HepG2 (cell line): ENCODE measurements at regions not wholly inside any gene's neighbourhood (a gene's known extent, or its start where the extent isn't known, plus 50 kb on each side); places are given as distances from the start of the nearest gene placed in this dataset.

ENCODE experiments used
- ATAC-seq: fragments of 200-7000 bp; cut with Tn5 transposase; 3 replicates; pipeline ENCODE4 v1.9.1; 2020; ENCODE audit warnings: mild to moderate bottlenecking, moderate library complexity
- BruUV-seq: library from RNA; stranded (reverse); fragments of 400-500 nt; replicated peaks from 2 replicates; lab custom pipeline; 2021; lab: Mats Ljungman, UMichigan
- CTCF ChIA-PET: fragments of 300-600 bp; formaldehyde crosslinking; extraction: SDS; loops from one replicate; lab custom pipeline; 2021; ENCODE audit warnings: low total read pairs, inconsistent platforms, low intra/inter-chr PET ratio; lab: Yijun Ruan, JAX
- POLR2A ChIA-PET: fragments of 350-600 bp; sonication (Branson Sonifier 250); formaldehyde crosslinking; loops from one replicate; lab custom pipeline; 2020; ENCODE audit warnings: antibody characterized with exemption, inconsistent platforms; lab: Yijun Ruan, JAX
- DNase-seq: peaks from one replicate; pipeline ENCODE4 v3.0.0-alpha.2; 2015; ENCODE audit warnings: low spot score
- FAIRE-seq: peaks from 3 replicates; lab custom pipeline; 2011; peaks lifted over from hg19 to GRCh38; lab: Jason Lieb, UNC
- H2AFZ ChIP-seq: one replicate; pipeline ENCODE4 v1.6.1; 2011; ENCODE audit warnings: low read length, inconsistent platforms
- H3K27ac ChIP-seq: fragments of 300-600 bp; 3 replicates; pipeline ENCODE4 v1.8.0; 2011; ENCODE audit warnings: mixed run types, mild to moderate bottlenecking, mixed read lengths, low read length, inconsistent platforms; ENCODE audit not compliant: insufficient read depth; ENCODE audit errors: extremely low read length
- H3K27me3 ChIP-seq, 2 experiments: fragments of 200-600 bp in 1 of 2; 2 replicates in 1 of 2; 3 replicates in 1 of 2; pipeline versions ENCODE4 v1.6.0 to v1.8.0; 2011; ENCODE audit warnings: low read length in 2 of 2, mild to moderate bottlenecking in 2 of 2, moderate library complexity in 2 of 2, inconsistent platforms in 1 of 2; ENCODE audit not compliant: insufficient read depth in 2 of 2, control insufficient read depth in 1 of 2
- H3K36me3 ChIP-seq, 2 experiments: fragments of 200-600 bp in 1 of 2; replicated peaks in 1 of 2; 2 replicates in 1 of 2; 3 replicates in 1 of 2; pipeline versions ENCODE4 v1.5.1 to v1.8.0; 2011; ENCODE audit warnings: low read length in 2 of 2, inconsistent platforms in 1 of 2; ENCODE audit not compliant: insufficient read depth in 2 of 2, control insufficient read depth in 1 of 2
- H3K4me1 ChIP-seq: 2 replicates; pipeline ENCODE4 v1.5.1; 2012; ENCODE audit warnings: low read length, inconsistent platforms; ENCODE audit not compliant: insufficient read depth
- H3K4me2 ChIP-seq: 2 replicates; pipeline ENCODE4 v1.6.0; 2011; ENCODE audit warnings: low read depth, low read length, inconsistent platforms
- H3K4me3 ChIP-seq, 3 experiments: fragments of 200-600 bp in 1 of 3; sonication (generic), shearing (Covaris generic) in 1 of 3; replicated peaks in 1 of 3; 2 replicates each; pipeline ENCODE4 v1.5.1; 2011 to 2016; ENCODE audit warnings: low read length in 3 of 3, inconsistent platforms in 2 of 3, low read depth in 2 of 3, mild to moderate bottlenecking in 2 of 3, control low read depth in 1 of 3, mixed read lengths in 1 of 3; ENCODE audit not compliant: insufficient read depth in 1 of 3
- H3K79me2 ChIP-seq: one replicate; pipeline ENCODE4 v1.6.1; 2011; ENCODE audit warnings: low read length, inconsistent platforms; ENCODE audit not compliant: insufficient read depth
- H3K9ac ChIP-seq: 2 replicates; pipeline ENCODE4 v1.6.0; 2011; ENCODE audit warnings: mild to moderate bottlenecking, low read depth, low read length, inconsistent platforms; ENCODE audit not compliant: insufficient read depth
- H3K9me3 ChIP-seq: 2 replicates; pipeline ENCODE4 v1.5.1; 2012; ENCODE audit warnings: mild to moderate bottlenecking, low read length
- H4K20me1 ChIP-seq: 2 replicates; pipeline ENCODE4 v1.6.0; 2011; ENCODE audit warnings: inconsistent platforms, mild to moderate bottlenecking, low read length, moderate library complexity; ENCODE audit not compliant: insufficient read depth
- CEBPZ ChIP-seq: IDR thresholded peaks from 2 replicates; pipeline ENCODE4 v1.6.1; 2012; ENCODE audit warnings: low read length, improper control_type of control experiment
- EP300 ChIP-seq, 3 experiments: sonication (generic) in 1 of 3; formaldehyde crosslinking in 1 of 3; IDR thresholded peaks; 2 replicates each; pipeline versions ENCODE4 v1.5.1 to v1.6.1; 2011 to 2020; ENCODE audit warnings: low read depth in 2 of 3, low read length in 2 of 3, borderline replicate concordance in 1 of 3, improper control_type of control experiment in 1 of 3, mild to moderate bottlenecking in 1 of 3, missing genetic modification reagents in 1 of 3, moderate library complexity in 1 of 3
- HNRNPUL1 ChIP-seq: fragments of 200-400 bp; formaldehyde crosslinking; IDR thresholded peaks from 2 replicates; pipeline ENCODE4 v1.6.1; 2017; ENCODE audit warnings: low read depth, mild to moderate bottlenecking, low read length, moderate library complexity
- NFKBIZ ChIP-seq: IDR thresholded peaks from 2 replicates; pipeline ENCODE4 v1.6.1; 2018; ENCODE audit warnings: missing genetic modification reagents, missing compliant biosample characterization
- NR2F6 ChIP-seq, 2 experiments: IDR thresholded peaks; 2 replicates each; pipeline ENCODE4 v1.6.1; 2016; ENCODE audit warnings: antibody characterized with exemption in 1 of 2, mild to moderate bottlenecking in 1 of 2
- POLR2AphosphoS2 ChIP-seq: IDR thresholded peaks from 2 replicates; pipeline ENCODE4 v1.6.1; 2011; ENCODE audit warnings: low read depth, low read length, improper control_type of control experiment
- REL ChIP-seq: sonication (generic); formaldehyde crosslinking; conservative IDR thresholded peaks from 2 replicates; pipeline ENCODE4 v1.8.0; 2022; ENCODE audit warnings: mild to moderate bottlenecking, missing genetic modification reagents, moderate library complexity
- SMC3 ChIP-seq: IDR thresholded peaks from 2 replicates; pipeline ENCODE4 v1.6.1; 2011; ENCODE audit warnings: low read length, improper control_type of control experiment
- TAF15 ChIP-seq: fragments of 200-400 bp; formaldehyde crosslinking; IDR thresholded peaks from one replicate; pipeline ENCODE4 v1.6.1; 2018; ENCODE audit warnings: mild to moderate bottlenecking, low read depth, low read length; ENCODE audit not compliant: poor library complexity, severe bottlenecking
- ZFP90 ChIP-seq: sonication (generic); formaldehyde crosslinking; IDR thresholded peaks from 2 replicates; pipeline ENCODE4 v1.8.0; 2022; ENCODE audit warnings: missing genetic modification reagents, mild to moderate bottlenecking, inconsistent platforms, borderline replicate concordance
- ZNF10 ChIP-seq: sonication (generic); formaldehyde crosslinking; IDR thresholded peaks from 2 replicates; pipeline ENCODE4 v1.4.0; 2020; ENCODE audit warnings: mild to moderate bottlenecking, low read depth, missing genetic modification reagents, borderline replicate concordance
- ZNF503 ChIP-seq: sonication (generic); formaldehyde crosslinking; IDR thresholded peaks from 2 replicates; pipeline ENCODE4 v1.4.0; 2020; ENCODE audit warnings: missing genetic modification reagents
- ZNF768 ChIP-seq: sonication (generic); formaldehyde crosslinking; IDR thresholded peaks from 2 replicates; pipeline ENCODE4 v1.4.0; 2020; ENCODE audit warnings: missing genetic modification reagents
- ZNF83 ChIP-seq: sonication (generic); formaldehyde crosslinking; IDR thresholded peaks from 2 replicates; pipeline ENCODE4 v1.4.0; 2020; ENCODE audit warnings: missing genetic modification reagents, mild to moderate bottlenecking, borderline replicate concordance
- WGBS: methylation state at CpG from one replicate; pipeline ENCODE4 v1.1.6; 2017; ENCODE audit warnings: low lambda C conversion rate; 5-methylcytosine and 5-hydroxymethylcytosine counted together
- in situ Hi-C: cut with HindIII; loops from 2 replicates; pipeline ENCODE4 v1.10.0; 2017; ENCODE audit warnings: low pct_unique_long_range_greater_than_20kb; ENCODE audit not compliant: extremely low pct_ligation_motif_present
- intact Hi-C: fragments of 100-400 bp; cut with micrococcal nuclease; formaldehyde crosslinking; loops from one replicate; pipeline ENCODE4 v1.10.0; 2022; ENCODE audit not compliant: unreplicated experiment

- intact Hi-C loops (no loop called here), in situ Hi-C loops (no loop called here)
- no peaks in the 10 kb centered on the region for H3K27me3 ChIP-seq
- DNase-seq (no peak), FAIRE-seq (no peak), ATAC-seq (no peak)
- H3K4me1 ChIP-seq, result no peaks in the 10 kb centered on the region
- H3K27ac ChIP-seq, result no peak overlapping the region
- 3% methylated on average over 5 of the region's 5 CpGs for WGBS
- H2AFZ ChIP-seq, result no peak overlapping the region
- H3K9ac ChIP-seq, result no peak overlapping the region
- no peaks in the 10 kb centered on the region for H4K20me1 ChIP-seq
- POLR2A ChIA-PET, result no interaction called here
- no peak overlapping the region for H3K4me3 ChIP-seq
- no peaks in the 10 kb centered on the region for H3K79me2 ChIP-seq
- BruUV-seq, result no TSS peak
- no peak overlapping the region for H3K4me2 ChIP-seq
- H3K9me3 ChIP-seq, result no peaks in the 10 kb centered on the region
- TF ChIP-seq ZNF83 (CRISPR knock-in tag) (no peak), ZNF768 (CRISPR knock-in tag) (no peak), EP300 (IDR thresholded peaks at IDR 0.05; ENCODE audit: low read depth in 2 of 2, low read length in 2 of 2) (no peak), EP300 (CRISPR knock-in tag; IDR thresholded peaks at IDR 0.05; ENCODE audit: borderline replicate concordance) (no peak), NR2F6 (IDR thresholded peaks at IDR 0.05) (no peak), NR2F6 (CRISPR knock-in tag; IDR thresholded peaks at IDR 0.05) (no peak), TAF15 (no peak), REL (no peak), ZNF10 (no peak), SMC3 (no peak), ZNF503 (no peak), CEBPZ (no peak), POLR2AphosphoS2 (no peak), HNRNPUL1 (no peak), ZFP90 (CRISPR knock-in tag) (no peak), NFKBIZ (CRISPR knock-in tag) (no peak)
- CTCF ChIA-PET, result no interaction called here
- no peaks in the 10 kb centered on the region for H3K36me3 ChIP-seq
Observed at GRCh38 chr4:133316909-133317308, 167.8 kb downstream of the PCDH10 start.
